Tibial nerve (tissue), 4 donors: ENCODE measurements at regions not wholly inside any gene's neighbourhood (a gene's known extent, or its start where the extent isn't known, plus 50 kb on each side); places are given as distances from the start of the nearest gene placed in this dataset.

Experiments
- DNase-seq, 2 donors: peaks; one replicate each; pipeline ENCODE4 v3.0.0-alpha.2; 2019; ENCODE audit warnings: low spot score in 2 of 2
- H3K27ac ChIP-seq, 4 donors: fragments of 200-600 bp; sonication (generic) in 3 of 4; one replicate each; pipeline ENCODE4 v1.5.1; 2017 to 2019; ENCODE audit warnings: mild to moderate bottlenecking in 1 of 4
- H3K27me3 ChIP-seq, 2 donors: fragments of 200-600 bp; sonication (generic) in 1 of 2; one replicate each; pipeline versions ENCODE4 v1.5.1 to v1.6.0; 2017 to 2019
- H3K36me3 ChIP-seq, 3 donors: fragments of 200-600 bp; sonication (generic); one replicate each; pipeline ENCODE4 v1.5.1; 2018 to 2019
- H3K4me1 ChIP-seq, 4 donors: fragments of 200-600 bp; sonication (generic) in 3 of 4; one replicate each; pipeline ENCODE4 v1.5.1; 2017 to 2019
- H3K4me3 ChIP-seq, 4 donors: fragments of 200-600 bp; sonication (generic) in 3 of 4; one replicate each; pipeline ENCODE4 v1.5.1; 2017 to 2019; ENCODE audit warnings: mild to moderate bottlenecking in 1 of 4, moderate library complexity in 1 of 4
- H3K9me3 ChIP-seq, 4 donors: fragments of 200-600 bp; sonication (generic) in 3 of 4; one replicate each; pipeline ENCODE4 v1.5.1; 2017 to 2019
- CTCF ChIP-seq, 5 experiments: fragments of 200-600 bp in 3 of 5; fragments of 450-650 bp in 2 of 5; sonication (generic) in 3 of 5; IDR thresholded peaks; one replicate each; pipeline ENCODE4 v1.5.1; 2016 to 2019; ENCODE audit warnings: antibody characterized with exemption in 5 of 5, mild to moderate bottlenecking in 3 of 5, moderate library complexity in 2 of 5
- EP300 ChIP-seq, 2 donors: sonication (generic); formaldehyde crosslinking; IDR thresholded peaks; one replicate each; pipeline ENCODE4 v1.6.1; 2017; ENCODE audit warnings: antibody characterized with exemption in 2 of 2, mild to moderate bottlenecking in 1 of 2
- POLR2A ChIP-seq, 2 donors: fragments of 450-650 bp; IDR thresholded peaks; one replicate each; pipeline ENCODE4 v1.6.1; 2017; ENCODE audit warnings: antibody characterized with exemption in 2 of 2, mild to moderate bottlenecking in 2 of 2, moderate library complexity in 2 of 2
- WGBS, 2 donors: methylation state at CpG; one replicate each; pipeline ENCODE4 v1.1.5; 2018; 5-methylcytosine and 5-hydroxymethylcytosine counted together

GRCh38 chr16:13503960-13504635, 415.9 kb upstream of the ERCC4 start:
- Histone ChIP-seq H3K4me1 (no peaks in the 10 kb centered on the region), H3K36me3 (no peaks in the 10 kb centered on the region), H3K27me3 (no peaks in the 10 kb centered on the region), H3K9me3 (peaks cover 0 to 14% (median 0%) of the 10 kb centered on the region in 4 donors), H3K27ac (no peak overlapping the region), H3K4me3 (no peak overlapping the region)
- DNase-seq: no peak
- 74 to 80% methylated on average over 5 of the region's 5 CpGs for WGBS, 2 donors
- TF ChIP-seq CTCF (IDR thresholded peaks at IDR 0.05): no peak

GRCh38 chr16:13507530-13507929, 412.4 kb upstream of the ERCC4 start:
- no peak for DNase-seq
- Histone ChIP-seq H3K4me1 (no peaks in the 10 kb centered on the region), H3K4me3 (no peak overlapping the region), H3K36me3 (no peaks in the 10 kb centered on the region), H3K27me3 (no peaks in the 10 kb centered on the region), H3K9me3 (peaks cover 0 to 13% (median 0%) of the 10 kb centered on the region in 4 donors), H3K27ac (no peak overlapping the region)
- TF ChIP-seq POLR2A (IDR thresholded peaks at IDR 0.05) (no peak), EP300 (IDR thresholded peaks at IDR 0.05) (no peak), CTCF (IDR thresholded peaks at IDR 0.05) (no peak)
- WGBS, 2 donors: 57 to 64% methylated on average over 5 of the region's 5 CpGs

GRCh38 chr16:13510425-13511151, 409.4 kb upstream of the ERCC4 start:
- 66 to 69% methylated on average over 5 of the region's 5 CpGs for WGBS, 2 donors

GRCh38 chr16:13517841-13518240, 402.1 kb upstream of the ERCC4 start:
- Histone ChIP-seq H3K27ac (no peak overlapping the region), H3K9me3 (peaks cover 0 to 26% (median 0%) of the 10 kb centered on the region in 4 donors), H3K27me3 (no peaks in the 10 kb centered on the region), H3K36me3 (no peaks in the 10 kb centered on the region), H3K4me3 (no peak overlapping the region), H3K4me1 (no peaks in the 10 kb centered on the region)
- no peak for DNase-seq
- 32 to 35% methylated on average over 3 of the region's 3 CpGs for WGBS, 2 donors
- no peak for TF ChIP-seq POLR2A (IDR thresholded peaks at IDR 0.05)
- no peak for TF ChIP-seq CTCF (IDR thresholded peaks at IDR 0.05)
- TF ChIP-seq EP300 (IDR thresholded peaks at IDR 0.05): no peak

More at GRCh38 chr16:13510425-13511151, 409.4 kb upstream of the ERCC4 start:
- H3K4me3 ChIP-seq: no peak overlapping the region
- TF ChIP-seq EP300 (IDR thresholded peaks at IDR 0.05) (no peak), POLR2A (IDR thresholded peaks at IDR 0.05) (no peak)
- no peaks in the 10 kb centered on the region for H3K4me1 ChIP-seq
- no peaks in the 10 kb centered on the region for H3K27me3 ChIP-seq
- no peak overlapping the region for H3K27ac ChIP-seq
- peaks cover 0 to 24% (median 0%) of the 10 kb centered on the region in 4 donors for H3K9me3 ChIP-seq
- DNase-seq: no peak
- no peaks in the 10 kb centered on the region for H3K36me3 ChIP-seq

- Histone ChIP-seq H3K27me3 (no peaks in the 10 kb centered on the region), H3K9me3 (peaks cover 0 to 9% (median 0%) of the 10 kb centered on the region in 4 donors), H3K27ac (no peak overlapping the region), H3K4me3 (no peak overlapping the region), H3K4me1 (no peaks in the 10 kb centered on the region), H3K36me3 (no peaks in the 10 kb centered on the region)
- 67 to 80% methylated on average over 2 of the region's 2 CpGs for WGBS, 2 donors
- DNase-seq: no peak
- TF ChIP-seq EP300 (IDR thresholded peaks at IDR 0.05): no peak
These were observed 400.1 kb upstream of the ERCC4 start for GRCh38 chr16:13519871-13520270.

GRCh38 chr16:13521356-13521755, 398.6 kb upstream of the ERCC4 start:
- no peak for TF ChIP-seq CTCF (IDR thresholded peaks at IDR 0.05)
- TF ChIP-seq POLR2A (IDR thresholded peaks at IDR 0.05): no peak
- no peak for TF ChIP-seq EP300 (IDR thresholded peaks at IDR 0.05)
- 48 to 61% methylated on average over 2 of the region's 2 CpGs for WGBS, 2 donors
- no peaks in the 10 kb centered on the region for H3K9me3 ChIP-seq
- H3K4me1 ChIP-seq: no peaks in the 10 kb centered on the region
- H3K4me3 ChIP-seq: no peak overlapping the region
- H3K36me3 ChIP-seq: no peaks in the 10 kb centered on the region
- DNase-seq: no peak
- H3K27ac ChIP-seq: no peak overlapping the region
- H3K27me3 ChIP-seq: no peaks in the 10 kb centered on the region
